HCT116 (cell line): ENCODE measurements at regions not wholly inside any gene's neighbourhood (a gene's known extent, or its start where the extent isn't known, plus 50 kb on each side); places are given as distances from the start of the nearest gene placed in this dataset.

Experiments
- ATAC-seq: fragments of 200-7000 bp; cut with Tn5 transposase; 2 replicates; pipeline ENCODE4 v1.9.1; 2020; ENCODE audit warnings: mild to moderate bottlenecking, moderate library complexity
- BruUV-seq: library from RNA; stranded (reverse); fragments of 400-500 nt; replicated peaks from 2 replicates; lab custom pipeline; 2021; lab: Mats Ljungman, UMichigan
- CTCF ChIA-PET: fragments of 300-600 bp; sonication (Branson Sonifier 250); formaldehyde crosslinking; loops from one replicate; lab custom pipeline; 2021; ENCODE audit warnings: antibody characterized with exemption; lab: Charles Lee
- POLR2A ChIA-PET: fragments of 300-600, 350-600 bp; sonication (Branson Sonifier 250); formaldehyde crosslinking; loops from one replicate; lab custom pipeline; 2021; ENCODE audit warnings: antibody characterized with exemption; lab: Charles Lee
- RAD21 ChIA-PET, 2 experiments: fragments of 300-600 bp; sonication (Branson Sonifier 250); formaldehyde crosslinking; loops; one replicate each; lab custom pipeline; 2023; ENCODE audit warnings: low total read pairs in 2 of 2; ENCODE audit not compliant: uncharacterized antibody in 2 of 2, unreplicated experiment in 2 of 2, low non-redundant PET in 1 of 2; lab: Charles Lee
- DNase-seq: peaks from one replicate; pipeline ENCODE4 v3.0.0-alpha.2; 2010; ENCODE audit warnings: low read depth, low spot score
- H2AFZ ChIP-seq: fragments of 200-600 bp; shearing (Covaris generic), sonication (generic); 2 replicates; pipeline ENCODE4 v1.6.1; 2017; ENCODE audit warnings: low read depth, mixed run types, mixed read lengths, antibody characterized with exemption, low read length; ENCODE audit not compliant: poor library complexity, severe bottlenecking
- H3K27ac ChIP-seq: 2 replicates; pipeline ENCODE4 v1.5.1; 2012; ENCODE audit warnings: low read depth, low read length
- H3K27me3 ChIP-seq: fragments of 200-600 bp; sonication (generic); 2 replicates; pipeline ENCODE4 v1.6.1; 2016; ENCODE audit warnings: mixed run types, low read length, mixed read lengths; ENCODE audit not compliant: insufficient read depth
- H3K36me3 ChIP-seq, 2 experiments: fragments of 200-500 bp in 1 of 2; fragments of 200-600 bp in 1 of 2; sonication (Bioruptor generic) in 1 of 2; sonication (generic) in 1 of 2; 2 replicates each; pipeline versions ENCODE4 v1.5.1 to v1.6.1; 2014 to 2016; ENCODE audit warnings: low read length in 2 of 2, inconsistent platforms in 1 of 2, mixed read lengths in 1 of 2, mixed run types in 1 of 2; ENCODE audit not compliant: insufficient read depth in 2 of 2, control insufficient read depth in 1 of 2
- H3K4me1 ChIP-seq, 2 experiments: fragments of 200-600 bp in 1 of 2; sonication (generic) in 1 of 2; 2 replicates each; pipeline versions ENCODE4 v1.5.1 to v1.6.1; 2012 to 2017; ENCODE audit warnings: low read length in 2 of 2, inconsistent platforms in 1 of 2, mild to moderate bottlenecking in 1 of 2, mixed read lengths in 1 of 2, mixed run types in 1 of 2, moderate library complexity in 1 of 2; ENCODE audit not compliant: insufficient read depth in 2 of 2, control insufficient read depth in 1 of 2
- H3K4me2 ChIP-seq: fragments of 200-600 bp; sonication (generic); 2 replicates; pipeline ENCODE4 v1.6.1; 2017; ENCODE audit warnings: mixed run types, low read length, mixed read lengths
- H3K4me3 ChIP-seq, 2 experiments: fragments of 200-600 bp in 1 of 2; sonication (generic) in 1 of 2; replicated peaks in 1 of 2; 2 replicates each; pipeline ENCODE4 v1.5.1; 2011 to 2016; ENCODE audit warnings: low read length in 2 of 2, control low read depth in 1 of 2, low read depth in 1 of 2, mild to moderate bottlenecking in 1 of 2, mixed read lengths in 1 of 2, mixed run types in 1 of 2
- H3K79me2 ChIP-seq: fragments of 200-600 bp; sonication (generic); 2 replicates; pipeline ENCODE4 v1.6.1; 2017; ENCODE audit warnings: mild to moderate bottlenecking, mixed run types, low read length, moderate library complexity, mixed read lengths; ENCODE audit not compliant: insufficient read depth
- H3K9ac ChIP-seq: fragments of 200-600 bp; sonication (generic); 2 replicates; pipeline ENCODE4 v1.6.1; 2016; ENCODE audit warnings: low read length, mixed read lengths
- H3K9me2 ChIP-seq: fragments of 200-600 bp; sonication (generic), shearing (Covaris generic); 2 replicates; pipeline ENCODE4 v1.6.1; 2017; ENCODE audit warnings: mixed run types, mild to moderate bottlenecking, moderate library complexity; ENCODE audit not compliant: insufficient read depth
- H3K9me3 ChIP-seq, 2 experiments: fragments of 200-500 bp in 1 of 2; fragments of 200-600 bp in 1 of 2; sonication (Bioruptor generic) in 1 of 2; sonication (generic) in 1 of 2; 2 replicates each; pipeline ENCODE4 v1.6.1; 2014 to 2017; ENCODE audit warnings: low read length in 2 of 2, mixed read lengths in 2 of 2, inconsistent platforms in 1 of 2, low read depth in 1 of 2, mild to moderate bottlenecking in 1 of 2, mixed run types in 1 of 2, moderate library complexity in 1 of 2; ENCODE audit not compliant: control insufficient read depth in 1 of 2, insufficient read depth in 1 of 2
- H4K20me1 ChIP-seq: fragments of 200-600 bp; sonication (generic), shearing (Covaris generic); 2 replicates; pipeline ENCODE4 v1.6.1; 2017; ENCODE audit warnings: mixed run types, mild to moderate bottlenecking, moderate library complexity; ENCODE audit not compliant: insufficient read depth
- CBX3 ChIP-seq: IDR thresholded peaks from 2 replicates; pipeline ENCODE4 v1.6.1; 2012; ENCODE audit warnings: low read depth
- ELF1 ChIP-seq: IDR thresholded peaks from 2 replicates; pipeline ENCODE4 v1.6.1; 2012; ENCODE audit warnings: low read depth, borderline replicate concordance
- EZH2 ChIP-seq: fragments of 200-600 bp; sonication (generic); IDR thresholded peaks from 2 replicates; pipeline ENCODE4 v1.6.1; 2017; ENCODE audit warnings: antibody characterized with exemption, mixed run types
- EZH2phosphoT487 ChIP-seq: fragments of 200-600 bp; IDR thresholded peaks from 2 replicates; pipeline ENCODE4 v1.6.1; 2018; ENCODE audit warnings: antibody characterized with exemption, borderline replicate concordance
- FOSL1 ChIP-seq: IDR thresholded peaks from 2 replicates; pipeline ENCODE4 v1.6.1; 2012; ENCODE audit warnings: low read depth
- JUND ChIP-seq: IDR thresholded peaks from 2 replicates; pipeline ENCODE4 v1.6.1; 2012
- POLR2AphosphoS5 ChIP-seq: IDR thresholded peaks from 2 replicates; pipeline ENCODE4 v1.6.1; 2011; ENCODE audit warnings: mild to moderate bottlenecking, low read depth, low read length, moderate library complexity
- RAD21 ChIP-seq: IDR thresholded peaks from 2 replicates; pipeline ENCODE4 v1.6.1; 2012; ENCODE audit warnings: low read depth, mild to moderate bottlenecking
- SIN3A ChIP-seq: IDR thresholded peaks from 2 replicates; pipeline ENCODE4 v1.6.1; 2012; ENCODE audit warnings: low read depth
- SP1 ChIP-seq: IDR thresholded peaks from 2 replicates; pipeline ENCODE4 v1.6.1; 2012; ENCODE audit warnings: low read depth
- SRF ChIP-seq: IDR thresholded peaks from 2 replicates; pipeline ENCODE4 v1.6.1; 2012; ENCODE audit warnings: low read depth
- TCF7L2 ChIP-seq: IDR thresholded peaks from 2 replicates; pipeline ENCODE4 v1.7.0; 2011; ENCODE audit warnings: borderline replicate concordance, inconsistent platforms; ENCODE audit not compliant: insufficient read depth, insufficient read length; ENCODE audit errors: extremely low read depth
- YY1 ChIP-seq: IDR thresholded peaks from 2 replicates; pipeline ENCODE4 v1.6.1; 2011; ENCODE audit warnings: low read length, low read depth, moderate library complexity, mild to moderate bottlenecking; ENCODE audit not compliant: insufficient replicate concordance; ENCODE audit errors: extremely low read depth
- ZBTB33 ChIP-seq: IDR thresholded peaks from 2 replicates; pipeline ENCODE4 v1.6.1; 2011; ENCODE audit warnings: mild to moderate bottlenecking, low read length, moderate library complexity; ENCODE audit not compliant: insufficient replicate concordance; ENCODE audit errors: extremely low read depth
- ZFX ChIP-seq: fragments of 450-650 bp; IDR thresholded peaks from 2 replicates; pipeline ENCODE4 v1.6.1; 2017
- ZNF274 ChIP-seq: fragments of 200-500 bp; sonication (Bioruptor generic); IDR thresholded peaks from 2 replicates; pipeline ENCODE4 v1.6.1; 2014; ENCODE audit warnings: mild to moderate bottlenecking, low read depth, low read length, inconsistent platforms
- intact Hi-C: fragments of 100-400 bp; cut with micrococcal nuclease; formaldehyde crosslinking; loops from 2 replicates; pipeline ENCODE4 v1.10.0; 2022

GRCh38 chrX:63434665-63435064 lies 83.5 kb upstream of the SPIN4 start (continued):
- TF ChIP-seq SP1 = peak; percentile 82
- TF ChIP-seq SRF = no peak

GRCh38 chrX:63434206-63434605 lies 83.1 kb upstream of the SPIN4 start:
- no peaks in the 10 kb centered on the region for H3K27me3 ChIP-seq
- H3K27ac ChIP-seq = peak overlapping the region; percentile 54; the same call in 1 of the 2 replicates
- TF ChIP-seq FOSL1 (no peak), SIN3A (no peak), EZH2phosphoT487 (no peak), RAD21 (no peak), POLR2AphosphoS5 (no peak), YY1 (no peak), SRF (no peak), ZFX (no peak), TCF7L2 (no peak), ELF1 (no peak), ZNF274 (no peak), ZBTB33 (no peak), CBX3 (no peak), JUND (no peak), EZH2 (no peak)
- H4K20me1 ChIP-seq = no peaks in the 10 kb centered on the region
- CTCF ChIA-PET = no interaction called here
- H3K4me2 ChIP-seq = peak overlapping the region; percentile 45
- POLR2A ChIA-PET = interaction anchor here (0.6 kb wide), 1 partner anchor 18 kb away, joined by 3 read pairs; no protein-coding TSS in a partner anchor
- no peak overlapping the region for H2AFZ ChIP-seq
- H3K9ac ChIP-seq = no peak overlapping the region
- DNase-seq (no peak), ATAC-seq (no peak)
- BruUV-seq = no TSS peak
- RAD21 ChIA-PET = no interaction called here
- no peaks in the 10 kb centered on the region for H3K9me2 ChIP-seq
- intact Hi-C loops = no loop called here
- H3K79me2 ChIP-seq = no peaks in the 10 kb centered on the region
- H3K4me1 ChIP-seq = peaks cover 10 to 12% of the 10 kb centered on the region in 2 experiments; a peak in 3 of 4 replicates
- H3K9me3 ChIP-seq = no peaks in the 10 kb centered on the region
- H3K36me3 ChIP-seq = no peaks in the 10 kb centered on the region
- no peak overlapping the region for H3K4me3 ChIP-seq
